ENCODE measurements at regions not wholly inside any gene's neighbourhood (a gene's known extent, or its start where the extent isn't known, plus 50 kb on each side); places are given as distances from the start of the nearest gene placed in this dataset.

GRCh38 chr10:130234171-130234965 lies 98.2 kb downstream of the GLRX3 start:
- Histone ChIP-seq H3K4me3 (ENCODE audit: low read depth, low read length) (no peak overlapping the region), H3K36me3 (ENCODE audit: control insufficient read depth, insufficient read depth, low read length) (no peaks in the 10 kb centered on the region), H3K27me3 (ENCODE audit: control insufficient read depth, insufficient read depth, low read length) (no peaks in the 10 kb centered on the region)
- DNase-seq (ENCODE audit: low read depth) = no peak
- no peak for TF ChIP-seq CTCF (IDR thresholded peaks at IDR 0.05; ENCODE audit: insufficient read depth, low read length, severe bottlenecking)
- FAIRE-seq = no peak

DNA sequence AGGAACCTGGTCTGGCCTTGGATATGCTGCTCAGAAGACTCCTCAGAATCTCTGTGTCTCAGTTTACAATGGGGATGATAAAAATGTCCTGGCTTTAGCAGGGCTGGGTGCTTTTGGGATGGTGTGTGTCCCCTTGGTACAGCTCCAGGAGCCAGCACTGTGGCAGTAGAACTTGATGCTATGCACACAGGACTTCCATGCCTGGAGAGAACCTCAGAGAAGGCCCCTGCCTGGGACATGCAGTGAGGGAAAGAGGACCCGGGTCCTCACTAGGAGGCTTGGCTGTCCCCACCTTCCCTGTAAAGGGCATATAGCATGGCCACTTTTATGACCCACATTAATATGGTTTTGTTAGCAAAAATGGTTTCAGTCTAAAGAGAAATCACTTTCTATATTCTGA lies 100.5 kb downstream of the GLRX3 start:
- no peak for TF ChIP-seq CTCF (IDR thresholded peaks at IDR 0.05; ENCODE audit: insufficient read depth, low read length, severe bottlenecking)
- no peak for FAIRE-seq
- Histone ChIP-seq H3K36me3 (ENCODE audit: control insufficient read depth, insufficient read depth, low read length) (no peaks in the 10 kb centered on the region), H3K4me3 (ENCODE audit: low read depth, low read length) (no peak overlapping the region), H3K27me3 (ENCODE audit: control insufficient read depth, insufficient read depth, low read length) (no peaks in the 10 kb centered on the region)
- no peak for DNase-seq (ENCODE audit: low read depth)

- no peak for TF ChIP-seq CTCF (IDR thresholded peaks at IDR 0.05; ENCODE audit: insufficient read depth, low read length, severe bottlenecking)
- no peaks in the 10 kb centered on the region for H3K36me3 ChIP-seq (ENCODE audit: control insufficient read depth, insufficient read depth, low read length)
These were observed 104.2 kb downstream of the GLRX3 start for GRCh38 chr10:130240409-130240808.

DNA sequence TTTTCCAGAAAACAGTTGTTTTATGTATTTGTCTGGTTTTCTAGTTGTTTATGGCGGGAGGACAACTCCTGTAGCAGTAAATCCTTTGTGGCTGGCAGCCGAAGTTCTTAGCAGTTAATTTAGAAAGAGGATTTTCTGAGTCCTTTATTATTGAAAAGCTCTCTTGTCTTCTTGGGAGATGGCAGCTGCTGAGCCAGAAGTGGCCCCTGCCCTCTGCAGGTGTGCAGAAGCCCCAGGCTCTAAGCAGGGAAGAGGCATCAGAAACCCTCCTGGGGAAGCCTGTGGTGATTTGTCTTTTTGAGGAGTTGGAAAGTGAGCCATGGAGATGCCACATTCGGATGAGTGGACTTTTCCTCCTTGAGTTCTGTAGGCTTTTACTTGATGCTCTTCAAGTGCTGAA lies 106.3 kb downstream of the GLRX3 start:
- H3K27me3 ChIP-seq (ENCODE audit: control insufficient read depth, insufficient read depth, low read length) = no peaks in the 10 kb centered on the region
- TF ChIP-seq CTCF (IDR thresholded peaks at IDR 0.05; ENCODE audit: insufficient read depth, low read length, severe bottlenecking) = no peak
- FAIRE-seq = no peak
- no peak overlapping the region for H3K4me3 ChIP-seq (ENCODE audit: low read depth, low read length)
- H3K36me3 ChIP-seq (ENCODE audit: control insufficient read depth, insufficient read depth, low read length) = no peaks in the 10 kb centered on the region
- no peak for DNase-seq (ENCODE audit: low read depth)

More at GRCh38 chr10:130240409-130240808, 104.2 kb downstream of the GLRX3 start:
- no peak for DNase-seq (ENCODE audit: low read depth)
- Histone ChIP-seq H3K27me3 (ENCODE audit: control insufficient read depth, insufficient read depth, low read length) (no peaks in the 10 kb centered on the region), H3K4me3 (ENCODE audit: low read depth, low read length) (no peak overlapping the region)
- no peak for FAIRE-seq

- FAIRE-seq (no peak), DNase-seq (ENCODE audit: low read depth) (no peak)
- no peak for TF ChIP-seq CTCF (IDR thresholded peaks at IDR 0.05; ENCODE audit: insufficient read depth, low read length, severe bottlenecking)
- no peaks in the 10 kb centered on the region for H3K36me3 ChIP-seq (ENCODE audit: control insufficient read depth, insufficient read depth, low read length)
- H3K27me3 ChIP-seq (ENCODE audit: control insufficient read depth, insufficient read depth, low read length) = no peaks in the 10 kb centered on the region
- no peak overlapping the region for H3K4me3 ChIP-seq (ENCODE audit: low read depth, low read length)
These were observed 106.8 kb downstream of the GLRX3 start for GRCh38 chr10:130243015-130243414.

Measured in bronchial epithelial cell (primary cell).